ENCODE measurements at regions not wholly inside any gene's neighbourhood (a gene's known extent, or its start where the extent isn't known, plus 50 kb on each side); places are given as distances from the start of the nearest gene placed in this dataset.

GRCh38 chr18:25729072-25729471, 361.3 kb downstream of the SS18 start:
- TF ChIP-seq CTCF (conservative IDR thresholded peaks at IDR 0.05; ENCODE audit: low read depth, low read length): no peak
- no peak for TF ChIP-seq EZH2 (IDR thresholded peaks at IDR 0.05; ENCODE audit: low read length, unreplicated experiment)
